Fibroblast of skin of right biceps (primary cell): ENCODE measurements at regions not wholly inside any gene's neighbourhood (a gene's known extent, or its start where the extent isn't known, plus 50 kb on each side); places are given as distances from the start of the nearest gene placed in this dataset.

Source experiments
- DNase-seq: peaks from one replicate; pipeline ENCODE4 v3.0.0-alpha.2; 2013

DNA sequence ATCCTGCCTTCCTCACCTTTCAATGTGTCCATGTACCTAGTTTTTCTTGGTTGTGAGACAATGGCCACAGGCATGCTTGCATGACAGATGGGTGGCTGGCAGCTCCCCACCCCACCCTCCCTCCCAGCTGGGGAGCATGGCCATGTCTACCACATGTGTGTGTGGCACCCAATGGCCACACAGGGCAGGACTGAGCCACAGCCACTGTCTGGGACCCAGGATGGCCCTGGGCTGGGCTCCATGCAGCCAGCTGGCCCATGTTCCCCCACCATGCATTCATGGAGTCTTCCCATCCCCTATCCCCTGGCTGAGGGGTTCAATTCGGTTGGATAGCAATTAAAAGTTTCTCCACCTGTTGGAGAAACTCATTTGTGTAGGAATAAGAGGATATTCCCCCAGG lies 566.0 kb upstream of the USP15 start:
- DNase-seq = no peak

GRCh38 chr12:61701471-61701870 lies 558.7 kb upstream of the USP15 start:
- no peak for DNase-seq

DNA sequence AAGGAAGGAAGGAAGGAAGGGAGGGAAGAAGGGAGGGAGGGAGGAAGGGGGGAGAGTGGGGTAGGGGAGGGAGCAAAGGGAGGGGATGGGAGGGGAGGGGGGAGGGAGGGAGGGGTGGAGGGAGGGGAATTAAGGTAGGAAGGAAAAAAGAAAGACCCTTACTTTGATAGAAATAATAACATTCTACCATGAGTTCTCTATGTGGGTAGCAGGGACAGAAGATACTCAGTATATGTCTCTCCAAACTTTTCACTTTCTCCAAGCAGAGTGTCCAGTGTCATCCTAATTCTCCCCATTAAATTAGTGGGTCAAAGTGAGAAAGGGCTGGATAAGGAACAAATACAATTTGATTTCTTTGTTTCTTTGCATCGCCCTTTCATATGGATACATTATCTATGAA lies 553.4 kb upstream of the USP15 start:
- DNase-seq = no peak

GRCh38 chr12:61713121-61713520 lies 547.1 kb upstream of the USP15 start:
- DNase-seq = peak; percentile 17

GRCh38 chr12:61717986-61718385 lies 542.2 kb upstream of the USP15 start:
- peak; percentile 5 for DNase-seq

- DNase-seq = no peak
These were observed 520.3 kb upstream of the USP15 start for GRCh38 chr12:61739925-61740324.

DNA sequence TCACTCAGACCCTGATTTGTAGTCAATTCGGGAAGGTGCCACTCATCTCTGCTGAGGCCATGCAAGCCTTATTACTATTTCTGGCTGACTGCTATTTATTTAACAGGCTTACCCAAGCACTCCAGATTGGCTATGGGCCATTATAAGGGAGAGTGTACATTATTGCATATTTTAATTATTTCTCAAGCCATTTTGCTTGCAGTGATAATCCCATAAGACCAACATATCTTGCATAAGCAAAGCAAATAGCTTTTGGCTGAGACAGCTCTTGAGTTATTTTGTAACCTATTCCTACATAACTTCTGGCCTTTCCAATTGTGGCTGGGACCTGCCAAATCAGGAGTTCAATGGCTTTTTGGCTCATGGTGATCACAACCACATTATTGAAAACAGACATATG lies 509.6 kb upstream of the USP15 start:
- DNase-seq = peak; percentile 68

DNA sequence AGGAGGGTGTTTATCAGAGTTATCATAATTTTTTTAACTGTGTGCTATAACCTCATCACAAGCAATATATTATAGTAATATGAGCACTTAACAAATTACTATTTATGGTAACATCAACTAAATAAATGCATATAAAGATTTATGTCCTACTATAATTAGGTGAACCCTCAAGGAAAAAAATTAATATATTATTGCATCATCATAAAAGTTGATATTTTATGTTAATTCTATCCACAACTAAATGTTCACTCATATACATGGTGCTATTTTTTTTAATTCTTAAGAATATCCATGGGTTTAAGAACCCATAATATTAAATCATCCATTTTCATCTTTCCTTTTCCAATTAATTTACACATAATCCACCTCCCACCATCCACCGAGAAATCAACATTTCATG lies 506.0 kb upstream of the USP15 start:
- DNase-seq = no peak

DNA sequence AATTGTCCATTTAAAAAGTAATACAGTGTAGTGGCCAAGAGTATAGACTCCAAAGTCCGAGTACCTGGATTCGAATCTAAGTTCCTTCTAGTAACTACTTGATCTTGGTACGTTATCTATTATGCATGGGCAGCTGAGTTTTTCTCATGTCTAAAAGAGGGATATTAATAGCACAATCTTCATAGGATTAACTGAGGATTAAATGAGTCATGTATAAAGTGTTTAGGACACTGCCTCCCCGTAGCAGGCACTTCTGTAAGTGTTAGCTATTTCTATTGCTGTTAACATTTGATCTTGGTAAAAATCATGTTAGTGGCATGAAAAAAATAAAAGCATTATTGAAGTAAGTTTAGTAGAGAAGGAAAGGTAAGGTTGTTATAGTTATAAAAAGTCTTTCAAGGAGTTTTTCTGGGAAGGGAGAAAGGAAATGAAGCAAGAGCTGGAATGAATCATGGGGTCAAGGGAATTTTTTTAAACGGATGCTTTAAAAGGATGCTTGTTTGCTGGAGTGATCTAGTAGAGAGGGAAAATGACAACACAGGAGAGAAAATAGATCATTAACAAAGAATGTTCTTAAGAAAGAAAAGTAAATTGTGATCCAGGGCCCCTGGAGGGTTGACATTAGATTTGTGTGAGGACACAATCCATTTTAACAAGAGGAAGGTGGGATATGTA lies 502.2 kb upstream of the USP15 start:
- peak; percentile 61 for DNase-seq

- peak; percentile 77 for DNase-seq
These were observed 501.5 kb upstream of the USP15 start for GRCh38 chr12:61758661-61759060.

GRCh38 chr12:61765926-61766325 lies 494.3 kb upstream of the USP15 start:
- DNase-seq = no peak

GRCh38 chr12:61780435-61780834 lies 479.8 kb upstream of the USP15 start:
- no peak for DNase-seq

- DNase-seq = peak; percentile 9
These were observed 479.1 kb upstream of the USP15 start for GRCh38 chr12:61781021-61781581.

GRCh38 chr12:61796846-61797245 lies 463.4 kb upstream of the USP15 start:
- DNase-seq = no peak

DNA sequence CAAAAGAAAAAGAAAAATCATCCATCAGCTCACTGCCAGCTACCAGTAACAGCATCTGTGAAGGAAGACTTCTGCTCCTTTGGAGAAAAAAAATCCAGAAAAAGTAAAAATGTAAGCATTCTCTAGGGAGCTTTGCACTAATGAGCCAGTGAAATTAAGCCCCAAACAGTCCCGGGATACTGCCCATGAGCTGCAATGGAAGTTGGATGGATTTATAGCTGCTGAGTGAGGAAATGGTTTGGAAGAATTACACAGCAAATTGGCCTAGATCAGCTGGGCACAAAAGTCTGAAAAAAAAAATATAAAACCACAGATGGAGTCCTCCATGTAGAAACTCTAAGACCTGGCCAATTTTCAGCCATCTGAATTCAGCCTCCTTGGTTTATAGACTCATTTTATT lies 462.9 kb upstream of the USP15 start:
- DNase-seq = no peak

- DNase-seq = no peak
These were observed 461.4 kb upstream of the USP15 start for GRCh38 chr12:61798778-61799177.

- DNase-seq = no peak
These were observed 455.9 kb upstream of the USP15 start for GRCh38 chr12:61804301-61804700.

DNA sequence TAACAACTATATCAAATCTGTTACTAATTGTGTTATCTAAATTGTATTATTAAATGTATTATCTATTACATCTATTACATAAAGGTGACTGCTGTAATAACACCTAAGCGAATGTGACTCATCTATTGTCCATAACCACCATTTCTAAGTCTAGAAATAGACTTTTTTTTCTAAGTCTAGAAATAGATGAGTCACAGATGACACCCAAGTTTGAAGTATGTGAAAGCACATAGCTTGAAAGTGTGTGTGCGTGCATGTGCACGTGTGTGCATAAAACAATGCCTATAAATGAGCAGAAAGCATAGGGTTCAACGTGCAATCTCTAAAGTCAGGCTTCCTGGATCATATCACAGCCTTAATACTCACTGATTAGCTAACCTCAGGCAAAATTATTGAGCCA lies 451.3 kb upstream of the USP15 start:
- peak; percentile 62 for DNase-seq

DNA sequence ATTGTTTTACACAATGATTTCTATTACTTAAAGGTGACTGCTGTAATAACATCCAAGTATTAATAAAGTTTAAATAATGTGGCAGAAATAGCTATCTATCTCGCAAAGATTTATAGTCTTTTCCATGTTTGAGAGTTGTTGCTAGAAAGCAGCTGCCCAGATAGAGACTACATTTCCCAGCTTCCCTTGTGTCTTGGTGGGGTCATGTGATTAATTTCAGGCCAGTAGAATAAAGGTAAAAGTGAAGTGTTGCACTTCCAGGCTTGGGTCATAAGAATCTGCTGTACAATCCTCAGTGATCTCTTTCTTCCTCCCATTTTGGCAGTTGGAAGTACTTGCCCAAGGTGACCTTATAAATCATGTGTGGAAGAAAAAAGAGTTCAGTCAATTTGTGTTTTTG lies 449.7 kb upstream of the USP15 start:
- no peak for DNase-seq

DNA sequence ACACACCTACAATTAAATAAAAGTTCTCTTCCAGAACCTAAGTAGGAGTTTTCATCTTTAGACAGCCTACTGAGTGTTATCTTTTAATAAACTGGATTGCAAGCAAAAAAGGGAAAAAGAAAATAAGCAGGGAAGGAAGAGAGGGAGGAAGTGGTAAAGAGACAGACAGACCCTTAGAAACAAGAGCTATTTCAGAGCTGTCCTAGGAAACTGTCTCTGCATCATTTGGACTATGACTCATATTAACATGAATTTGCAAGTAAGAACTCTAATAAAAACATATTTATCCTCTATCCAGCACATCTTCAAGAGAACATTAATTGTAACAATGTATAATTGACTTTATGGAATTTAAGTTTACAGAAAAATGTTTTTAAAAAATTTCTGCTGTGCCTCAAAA lies 438.8 kb upstream of the USP15 start:
- peak; percentile 34 for DNase-seq

GRCh38 chr12:61823102-61823501 lies 437.1 kb upstream of the USP15 start:
- DNase-seq = no peak

- no peak for DNase-seq
These were observed 413.4 kb upstream of the USP15 start for GRCh38 chr12:61846765-61847164.

GRCh38 chr12:61848893-61849292 lies 411.3 kb upstream of the USP15 start:
- no peak for DNase-seq

- no peak for DNase-seq
These were observed 406.3 kb upstream of the USP15 start for GRCh38 chr12:61853945-61854344.

- DNase-seq = peak; percentile 61
These were observed 405.3 kb upstream of the USP15 start for GRCh38 chr12:61854902-61855301.
